Lung (tissue), 11 donors: ENCODE measurements at regions not wholly inside any gene's neighbourhood (a gene's known extent, or its start where the extent isn't known, plus 50 kb on each side); places are given as distances from the start of the nearest gene placed in this dataset.

Experiments
- ATAC-seq: fragments of 200-7000 bp; cut with Tn5 transposase; one replicate; pipeline ENCODE4 v1.9.1; 2020; ENCODE audit warnings: moderate number of reproducible peaks; ENCODE audit not compliant: insufficient read depth, low FRiP score
- DNase-seq, 3 donors: peaks; one replicate each; pipeline ENCODE4 v3.0.0-alpha.2; 2013 to 2017
- H3K27ac ChIP-seq, 2 donors: one replicate each; pipeline ENCODE4 v1.5.1; 2013; ENCODE audit warnings: mild to moderate bottlenecking in 2 of 2, moderate library complexity in 2 of 2, control low read depth in 1 of 2, inconsistent platforms in 1 of 2, low read depth in 1 of 2, low read length in 1 of 2
- H3K27me3 ChIP-seq, 3 donors: one replicate each; pipeline ENCODE4 v1.5.1; 2013; ENCODE audit warnings: low read length in 2 of 3; ENCODE audit not compliant: control insufficient read depth in 3 of 3, insufficient read depth in 3 of 3
- H3K36me3 ChIP-seq, 4 donors: one replicate each; pipeline ENCODE4 v1.5.1; 2013; ENCODE audit warnings: low read length in 4 of 4, mild to moderate bottlenecking in 1 of 4, moderate library complexity in 1 of 4; ENCODE audit not compliant: control insufficient read depth in 4 of 4, insufficient read depth in 4 of 4
- H3K4me1 ChIP-seq, 5 donors: one replicate each; pipeline ENCODE4 v1.5.1; 2013; ENCODE audit warnings: low read length in 5 of 5, mild to moderate bottlenecking in 2 of 5, moderate library complexity in 1 of 5; ENCODE audit not compliant: control insufficient read depth in 5 of 5, insufficient read depth in 5 of 5
- H3K4me3 ChIP-seq: one replicate; pipeline ENCODE4 v1.5.1; 2013; ENCODE audit warnings: mild to moderate bottlenecking, control low read depth, moderate library complexity
- H3K9ac ChIP-seq, 2 donors: one replicate each; pipeline ENCODE4 v1.5.1; 2013; ENCODE audit warnings: low read length in 2 of 2, control low read depth in 1 of 2; ENCODE audit not compliant: insufficient read depth in 1 of 2
- H3K9me3 ChIP-seq, 4 donors: one replicate each; pipeline ENCODE4 v1.5.1; 2013; ENCODE audit warnings: low read length in 3 of 4, mild to moderate bottlenecking in 1 of 4, moderate library complexity in 1 of 4; ENCODE audit not compliant: control insufficient read depth in 4 of 4, insufficient read depth in 3 of 4
- WGBS, 2 donors: extraction: QIAGEN DNeasy Blood & Tissue Kit; methylation state at CpG; one replicate each; pipeline ENCODE4 v1.1.7; 2013; 5-methylcytosine and 5-hydroxymethylcytosine counted together
- TF ChIP-seq, protein P1 (sequence below): IDR thresholded peaks from 2 replicates; pipeline ENCODE4 v1.5.1; 2012; ENCODE audit warnings: mild to moderate bottlenecking; ENCODE audit errors: control extremely low read depth, extremely low read depth
- donor health status: control.
- donor health status: control.
- donor health status: Bipolar disorder and iron deficiency.
- donor health status: healthy.
- donor health status: DM: yes; HTN: yes; CAD: no.

GRCh38 chr2:228507870-228508269 lies 326.4 kb upstream of the SPHKAP start:
- Histone ChIP-seq H3K4me3 (no peak overlapping the region), H3K36me3 (no peaks in the 10 kb centered on the region), H3K9me3 (no peaks in the 10 kb centered on the region), H3K9ac (no peak overlapping the region), H3K27ac (no peak overlapping the region), H3K4me1 (peaks cover 0 to 13% (median 0%) of the 10 kb centered on the region in 5 donors), H3K27me3 (no peaks in the 10 kb centered on the region)
- TF ChIP-seq, protein P1, sequence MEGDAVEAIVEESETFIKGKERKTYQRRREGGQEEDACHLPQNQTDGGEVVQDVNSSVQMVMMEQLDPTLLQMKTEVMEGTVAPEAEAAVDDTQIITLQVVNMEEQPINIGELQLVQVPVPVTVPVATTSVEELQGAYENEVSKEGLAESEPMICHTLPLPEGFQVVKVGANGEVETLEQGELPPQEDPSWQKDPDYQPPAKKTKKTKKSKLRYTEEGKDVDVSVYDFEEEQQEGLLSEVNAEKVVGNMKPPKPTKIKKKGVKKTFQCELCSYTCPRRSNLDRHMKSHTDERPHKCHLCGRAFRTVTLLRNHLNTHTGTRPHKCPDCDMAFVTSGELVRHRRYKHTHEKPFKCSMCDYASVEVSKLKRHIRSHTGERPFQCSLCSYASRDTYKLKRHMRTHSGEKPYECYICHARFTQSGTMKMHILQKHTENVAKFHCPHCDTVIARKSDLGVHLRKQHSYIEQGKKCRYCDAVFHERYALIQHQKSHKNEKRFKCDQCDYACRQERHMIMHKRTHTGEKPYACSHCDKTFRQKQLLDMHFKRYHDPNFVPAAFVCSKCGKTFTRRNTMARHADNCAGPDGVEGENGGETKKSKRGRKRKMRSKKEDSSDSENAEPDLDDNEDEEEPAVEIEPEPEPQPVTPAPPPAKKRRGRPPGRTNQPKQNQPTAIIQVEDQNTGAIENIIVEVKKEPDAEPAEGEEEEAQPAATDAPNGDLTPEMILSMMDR = no peak
- ATAC-seq = no peak
- WGBS, 2 donors = 57% methylated on average over 3 of the region's 3 CpGs
- peak in 2 of 3 donors; percentile 20 to 51 for DNase-seq

- no peak for DNase-seq
- WGBS, 2 donors = 63 to 68% methylated on average over 6 of the region's 6 CpGs
- Histone ChIP-seq H3K9me3 (no peaks in the 10 kb centered on the region), H3K36me3 (no peaks in the 10 kb centered on the region), H3K4me1 (peaks cover 0 to 13% (median 0%) of the 10 kb centered on the region in 5 donors), H3K9ac (no peak overlapping the region), H3K4me3 (no peak overlapping the region), H3K27me3 (no peaks in the 10 kb centered on the region), H3K27ac (no peak overlapping the region)
- no peak for ATAC-seq
- TF ChIP-seq, protein P1 = no peak
These were observed 325.8 kb upstream of the SPHKAP start for GRCh38 chr2:228507231-228507824.

- peaks cover 0 to 10% (median 0%) of the 10 kb centered on the region in 5 donors for H3K4me1 ChIP-seq
- TF ChIP-seq, protein P1 = no peak
- no peak overlapping the region for H3K9ac ChIP-seq
- DNase-seq (no peak), ATAC-seq (no peak)
- no peak overlapping the region for H3K27ac ChIP-seq
- H3K9me3 ChIP-seq = no peaks in the 10 kb centered on the region
- no peaks in the 10 kb centered on the region for H3K36me3 ChIP-seq
- no peaks in the 10 kb centered on the region for H3K27me3 ChIP-seq
- H3K4me3 ChIP-seq = no peak overlapping the region
These were observed 322.2 kb upstream of the SPHKAP start for GRCh38 chr2:228503731-228504130.

GRCh38 chr2:228493852-228494251 lies 312.4 kb upstream of the SPHKAP start:
- WGBS, 2 donors = 93 to 96% methylated on average over 3 of the region's 3 CpGs
- no peaks in the 10 kb centered on the region for H3K4me1 ChIP-seq

More at GRCh38 chr2:228493852-228494251, 312.4 kb upstream of the SPHKAP start:
- H3K27me3 ChIP-seq = no peaks in the 10 kb centered on the region
- ATAC-seq (no peak), DNase-seq (no peak)
- no peak overlapping the region for H3K9ac ChIP-seq
- H3K36me3 ChIP-seq = no peaks in the 10 kb centered on the region
- no peak overlapping the region for H3K4me3 ChIP-seq
- TF ChIP-seq, protein P1 = no peak
- no peak overlapping the region for H3K27ac ChIP-seq
- no peaks in the 10 kb centered on the region for H3K9me3 ChIP-seq
